K562 (cell line): ENCODE measurements at regions not wholly inside any gene's neighbourhood (a gene's known extent, or its start where the extent isn't known, plus 50 kb on each side); places are given as distances from the start of the nearest gene placed in this dataset.

Source experiments
- ATAC-seq: fragments of 200-7000 bp; cut with Tn5 transposase; 3 replicates; pipeline ENCODE4 v1.9.1; 2020; ENCODE audit warnings: moderate library complexity
- BruUV-seq: library from RNA; stranded (reverse); fragments of 400-500 nt; replicated peaks from 2 replicates; lab custom pipeline; 2021; lab: Mats Ljungman, UMichigan
- CTCF ChIA-PET: fragments of 300-600 bp; formaldehyde crosslinking; extraction: SDS; loops from one replicate; lab custom pipeline; 2021; ENCODE audit warnings: low intra/inter-chr PET ratio; lab: Yijun Ruan, JAX
- POLR2A ChIA-PET: fragments of 300-600, 350-650 bp; sonication (Branson Sonifier 250); formaldehyde crosslinking; extraction: SDS; loops from one replicate; lab custom pipeline; 2021; ENCODE audit warnings: antibody characterized with exemption, inconsistent platforms; lab: Yijun Ruan, JAX
- DNase-seq, 4 experiments: peaks; one replicate each; pipeline versions ENCODE4 v3.0.0 to v3.0.0-alpha.2; 2011 to 2018; ENCODE audit warnings: low spot score in 3 of 4, mixed read lengths in 3 of 4; ENCODE audit errors: extremely low read depth in 1 of 4
- FAIRE-seq: peaks from 2 replicates; lab custom pipeline; 2011; peaks lifted over from hg19 to GRCh38; lab: Jason Lieb, UNC
- H2AFZ ChIP-seq: 2 replicates; pipeline ENCODE4 v1.6.0; 2011; ENCODE audit warnings: low read depth, low read length, control low read depth, inconsistent platforms
- H3K27ac ChIP-seq: fragments of 200-600 bp; 3 replicates; pipeline ENCODE4 v1.8.0; 2011; ENCODE audit warnings: low read depth, mild to moderate bottlenecking, control low read depth, inconsistent platforms, low read length, moderate library complexity, mixed read lengths; ENCODE audit errors: extremely low read depth
- H3K27me3 ChIP-seq, 2 experiments: fragments of 300-600 bp in 1 of 2; 2 replicates in 1 of 2; 3 replicates in 1 of 2; pipeline versions ENCODE4 v1.6.0 to v1.8.0; 2011; ENCODE audit warnings: inconsistent platforms in 2 of 2, low read length in 2 of 2, mild to moderate bottlenecking in 1 of 2, mixed read lengths in 1 of 2, moderate library complexity in 1 of 2; ENCODE audit not compliant: control insufficient read depth in 2 of 2, insufficient read depth in 2 of 2
- H3K36me3 ChIP-seq: fragments of 300-600 bp; 3 replicates; pipeline ENCODE4 v1.8.0; 2011; ENCODE audit warnings: mild to moderate bottlenecking, low read length, inconsistent platforms; ENCODE audit not compliant: control insufficient read depth, insufficient read depth
- H3K4me1 ChIP-seq, 2 experiments: fragments of 200-600 bp in 1 of 2; replicated peaks in 1 of 2; 2 replicates in 1 of 2; 3 replicates in 1 of 2; pipeline versions ENCODE4 v1.5.1 to v1.8.0; 2011; ENCODE audit warnings: inconsistent platforms in 2 of 2, low read length in 2 of 2, mild to moderate bottlenecking in 1 of 2, mixed read lengths in 1 of 2, moderate library complexity in 1 of 2; ENCODE audit not compliant: control insufficient read depth in 2 of 2, insufficient read depth in 2 of 2
- H3K4me2 ChIP-seq: 2 replicates; pipeline ENCODE4 v1.6.1; 2011; ENCODE audit warnings: low read length, control low read depth, inconsistent platforms, mixed read lengths; ENCODE audit not compliant: insufficient read depth
- H3K4me3 ChIP-seq: fragments of 200-600 bp; sonication (generic), shearing (Covaris generic); 2 replicates; pipeline ENCODE4 v1.5.1; 2016; ENCODE audit warnings: control low read depth, inconsistent platforms
- H3K79me2 ChIP-seq: fragments of 200-600 bp; 3 replicates; pipeline ENCODE4 v1.8.0; 2011; ENCODE audit warnings: low read length, inconsistent platforms; ENCODE audit not compliant: control insufficient read depth, insufficient read depth
- H3K9ac ChIP-seq, 2 experiments: 2 replicates each; pipeline versions ENCODE4 v1.6.0 to v1.6.1; 2011; ENCODE audit warnings: low read depth in 2 of 2, low read length in 2 of 2, control low read depth in 1 of 2, inconsistent platforms in 1 of 2, mild to moderate bottlenecking in 1 of 2, mixed read lengths in 1 of 2; ENCODE audit not compliant: insufficient read depth in 1 of 2
- H3K9me1 ChIP-seq: one replicate; pipeline ENCODE4 v1.6.0; 2011; ENCODE audit warnings: inconsistent platforms, mild to moderate bottlenecking, low read length, moderate library complexity; ENCODE audit not compliant: control insufficient read depth, insufficient read depth
- H3K9me3 ChIP-seq: replicated peaks from 2 replicates; pipeline ENCODE4 v1.5.1; 2011; ENCODE audit warnings: low read depth, low read length, inconsistent platforms; ENCODE audit not compliant: control insufficient read depth, insufficient read depth
- H4K20me1 ChIP-seq: replicated peaks from 2 replicates; pipeline ENCODE4 v1.6.1; 2011; ENCODE audit warnings: low read length, inconsistent platforms, mixed read lengths; ENCODE audit not compliant: control insufficient read depth, insufficient read depth
- BRCA1 ChIP-seq, 2 experiments: fragments of 450-650 bp in 1 of 2; sonication (generic) in 1 of 2; formaldehyde crosslinking in 1 of 2; IDR thresholded peaks; 2 replicates each; pipeline versions ENCODE4 v1.5.0 to v1.6.1; 2017 to 2020; ENCODE audit warnings: mild to moderate bottlenecking in 1 of 2, missing genetic modification reagents in 1 of 2
- BRD9 ChIP-seq: fragments of 450-650 bp; IDR thresholded peaks from 2 replicates; pipeline ENCODE4 v1.6.1; 2018; ENCODE audit warnings: low read depth; ENCODE audit not compliant: partially characterized antibody
- CREB3L1 ChIP-seq: fragments of 450-650 bp; IDR thresholded peaks from 2 replicates; pipeline ENCODE4 v1.6.1; 2014; ENCODE audit warnings: low read depth, mild to moderate bottlenecking, moderate library complexity, borderline replicate concordance
- DACH1 ChIP-seq: fragments of 450-650 bp; IDR thresholded peaks from 2 replicates; pipeline ENCODE4 v1.6.1; 2018; ENCODE audit not compliant: partially characterized antibody
- ETV5 ChIP-seq: sonication (generic); formaldehyde crosslinking; IDR thresholded peaks from 2 replicates; pipeline ENCODE4 v1.4.0; 2020; ENCODE audit warnings: low read depth, mild to moderate bottlenecking, missing genetic modification reagents
- FUS ChIP-seq: fragments of 200-400 bp; formaldehyde crosslinking; optimal IDR thresholded peaks from 2 replicates; pipeline ENCODE3; 2017; ENCODE audit warnings: low read depth, low read length
- GATAD2B ChIP-seq: fragments of 450-650 bp; IDR thresholded peaks from 2 replicates; pipeline ENCODE4 v1.6.1; 2017; ENCODE audit warnings: mild to moderate bottlenecking, borderline replicate concordance
- ID3 ChIP-seq, 2 experiments: fragments of 250-450 bp in 1 of 2; fragments of 450-650 bp in 1 of 2; sonication (Bioruptor Pico) in 1 of 2; IDR thresholded peaks; 2 replicates each; pipeline versions ENCODE4 v1.6.1 to v1.8.0; 2016 to 2021; ENCODE audit warnings: mild to moderate bottlenecking in 2 of 2, moderate library complexity in 2 of 2, missing compliant biosample characterization in 1 of 2, missing genetic modification characterization in 1 of 2
- IRF9 ChIP-seq: fragments of 450-650 bp; IDR thresholded peaks from 2 replicates; pipeline ENCODE4 v1.6.1; 2016; ENCODE audit warnings: missing biosample characterization, missing genetic modification characterization
- MECOM ChIP-seq: fragments of 250-450 bp; sonication (Bioruptor Pico); IDR thresholded peaks from 2 replicates; pipeline ENCODE4 v1.8.0; 2022; ENCODE audit warnings: inconsistent platforms
- MTA2 ChIP-seq: fragments of 450-650 bp; IDR thresholded peaks from 2 replicates; pipeline ENCODE4 v1.6.1; 2016; ENCODE audit warnings: low read depth
- NRF1 ChIP-seq, 2 experiments: fragments of 450-650 bp; IDR thresholded peaks in 1 of 2; conservative IDR thresholded peaks in 1 of 2; 2 replicates each; pipeline ENCODE4 v1.6.1; 2014; ENCODE audit warnings: mild to moderate bottlenecking in 2 of 2
- PCBP2 ChIP-seq: fragments of 200-400 bp; formaldehyde crosslinking; IDR thresholded peaks from 2 replicates; pipeline ENCODE4 v1.6.1; 2018; ENCODE audit warnings: low read length, low read depth, mild to moderate bottlenecking, moderate library complexity; ENCODE audit not compliant: poor library complexity, severe bottlenecking
- SRSF9 ChIP-seq: fragments of 200-400 bp; formaldehyde crosslinking; IDR thresholded peaks from 2 replicates; pipeline ENCODE4 v1.6.1; 2017; ENCODE audit warnings: low read depth, low read length, borderline replicate concordance
- TAF9B ChIP-seq: fragments of 450-650 bp; IDR thresholded peaks from 2 replicates; pipeline ENCODE4 v1.6.1; 2018; ENCODE audit warnings: mild to moderate bottlenecking; ENCODE audit not compliant: partially characterized antibody
- TBL1XR1 ChIP-seq, 2 experiments: IDR thresholded peaks; 2 replicates each; pipeline ENCODE4 v1.6.1; 2012; ENCODE audit warnings: improper control_type of control experiment in 2 of 2, low read length in 2 of 2, mild to moderate bottlenecking in 1 of 2
- TOE1 ChIP-seq, 2 experiments: fragments of 450-650 bp in 1 of 2; sonication (generic) in 1 of 2; formaldehyde crosslinking in 1 of 2; IDR thresholded peaks; 2 replicates each; pipeline versions ENCODE4 v1.7.1 to v1.8.0; 2016 to 2022; ENCODE audit warnings: borderline replicate concordance in 2 of 2, mild to moderate bottlenecking in 2 of 2, antibody characterized with exemption in 1 of 2, inconsistent platforms in 1 of 2, low read depth in 1 of 2, missing genetic modification reagents in 1 of 2, moderate library complexity in 1 of 2
- ZNF143 ChIP-seq: sonication (generic); formaldehyde crosslinking; IDR thresholded peaks from 2 replicates; pipeline ENCODE4 v1.9.0; 2022; ENCODE audit warnings: mild to moderate bottlenecking, missing genetic modification reagents
- ZNF274 ChIP-seq: IDR thresholded peaks from 2 replicates; pipeline ENCODE4 v1.6.1; 2011; ENCODE audit warnings: low read depth, mild to moderate bottlenecking, low read length, moderate library complexity, borderline replicate concordance
- WGBS: fragments of 100-300 bp; shearing (Covaris generic); methylation state at CpG from one replicate; pipeline ENCODE4 v1.1.6; 2016; ENCODE audit warnings: low coverage, mixed read lengths; ENCODE audit not compliant: insufficient coverage; ENCODE audit errors: missing lambda C conversion rate; 5-methylcytosine and 5-hydroxymethylcytosine counted together
- in situ Hi-C: fragments of 300-500 bp; cut with MboI; formaldehyde crosslinking; loops from 4 replicates; pipeline ENCODE4 v1.15.0; 2018; ENCODE audit warnings: inconsistent platforms, mixed read lengths
- intact Hi-C: fragments of 100-400 bp; cut with micrococcal nuclease; formaldehyde crosslinking; loops from 2 replicates; pipeline ENCODE4 v1.14.2; 2022

- no peaks in the 10 kb centered on the region for H3K27me3 ChIP-seq
- ChIA-PET POLR2A (interaction anchor here (0.7 to 3.5 kb wide), 11 partner anchors 10 to 69 kb away, joined by 3 to 37 read pairs (median 4); partner anchors contain the start of gene TARBP1), CTCF (interaction anchor here (1.0 kb wide), 1 partner anchor 60 kb away, joined by 3 read pairs; no protein-coding TSS in a partner anchor)
- H3K9me3 ChIP-seq = no peaks in the 10 kb centered on the region
- WGBS = 39% methylated on average over 8 of the region's 8 CpGs
- peaks cover 30 to 53% of the 10 kb centered on the region in 2 experiments for H3K4me1 ChIP-seq
- no peak for ATAC-seq
- no peak overlapping the region for H3K4me3 ChIP-seq
- H3K36me3 ChIP-seq = no peaks in the 10 kb centered on the region
- intact Hi-C loops = loop anchor here (2.0 kb wide), 1 partner anchor 45 kb away; no protein-coding TSS in a partner anchor
- H3K9me1 ChIP-seq = no peaks in the 10 kb centered on the region
- H4K20me1 ChIP-seq = no peaks in the 10 kb centered on the region
- DNase-seq = peak in 3 of 4 experiments; percentile 31 to 39 (median 39)
- no peaks in the 10 kb centered on the region for H3K79me2 ChIP-seq
- no peak for FAIRE-seq
- peak overlapping the region; percentile 72 for H3K4me2 ChIP-seq
- in situ Hi-C loops = no loop called here
- H3K27ac ChIP-seq = peak overlapping the region; percentile 72
- H2AFZ ChIP-seq = peak overlapping the region; percentile 56; the same call in 1 of the 2 replicates
- H3K9ac ChIP-seq = peak overlapping the region; percentile 32 to 55; a peak in 3 of 4 replicates
- no TSS peak for BruUV-seq
- TF ChIP-seq ID3 (CRISPR knock-in tag; IDR thresholded peaks at IDR 0.05) = no peak
- TF ChIP-seq ID3 (tag; IDR thresholded peaks at IDR 0.05) = peak; percentile 51; the same call in 1 of the 2 replicates
- no peak for TF ChIP-seq MECOM (CRISPR knock-in tag)
- no peak for TF ChIP-seq PCBP2
- peak; percentile 63 to 64 for TF ChIP-seq NRF1 (conservative IDR thresholded peaks at IDR 0.05 in 1 of 2, IDR thresholded peaks at IDR 0.05 in 1 of 2)
- no peak for TF ChIP-seq TOE1 (IDR thresholded peaks at IDR 0.05; ENCODE audit: borderline replicate concordance)
- no peak for TF ChIP-seq TOE1 (CRISPR knock-in tag; IDR thresholded peaks at IDR 0.05; ENCODE audit: borderline replicate concordance, low read depth)
- TF ChIP-seq ETV5 (CRISPR knock-in tag) = no peak
- TF ChIP-seq TBL1XR1 (IDR thresholded peaks at IDR 0.05; ENCODE audit: low read length in 2 of 2) = no peak
- TF ChIP-seq GATAD2B = no peak
- no peak for TF ChIP-seq MTA2
- TF ChIP-seq CREB3L1 = peak; percentile 33; the same call in 1 of the 2 replicates
- TF ChIP-seq SRSF9 = no peak
- TF ChIP-seq DACH1 = peak; percentile 27
- no peak for TF ChIP-seq TAF9B
- TF ChIP-seq BRD9 = peak; percentile 58
- no peak for TF ChIP-seq IRF9 (tag)
- TF ChIP-seq BRCA1 (IDR thresholded peaks at IDR 0.05) = no peak
- no peak for TF ChIP-seq BRCA1 (CRISPR knock-in tag; IDR thresholded peaks at IDR 0.05)
- no peak for TF ChIP-seq ZNF143 (CRISPR knock-in tag)
- no peak for TF ChIP-seq FUS
- no peak for TF ChIP-seq ZNF274
These were observed 64.6 kb upstream of the TARBP1 start for GRCh38 chr1:234543442-234544086.
